RWPE2 (cell line): ENCODE measurements at regions not wholly inside any gene's neighbourhood (a gene's known extent, or its start where the extent isn't known, plus 50 kb on each side); places are given as distances from the start of the nearest gene placed in this dataset.

ENCODE experiments used
- ATAC-seq: fragments of 200-7000 bp; cut with Tn5 transposase; 3 replicates; pipeline ENCODE4 v1.9.1; 2021; ENCODE audit warnings: low read depth
- DNase-seq: peaks from one replicate; pipeline ENCODE4 v3.0.0-alpha.2; 2020; ENCODE audit warnings: low spot score
- H3K27ac ChIP-seq: fragments of 450-650 bp; 2 replicates; pipeline ENCODE4 v1.5.1; 2017; ENCODE audit warnings: mild to moderate bottlenecking; ENCODE audit not compliant: poor library complexity, severe bottlenecking
- H3K27me3 ChIP-seq: fragments of 250-450 bp; sonication (Bioruptor Pico); 2 replicates; pipeline ENCODE4 v1.5.1; 2021; ENCODE audit warnings: mild to moderate bottlenecking, moderate library complexity; ENCODE audit not compliant: insufficient read depth, poor library complexity, severe bottlenecking
- H3K36me3 ChIP-seq: fragments of 250-450 bp; sonication (Bioruptor Pico); 2 replicates; pipeline ENCODE4 v1.5.1; 2020; ENCODE audit warnings: low read depth, mild to moderate bottlenecking, moderate library complexity
- H3K4me1 ChIP-seq: fragments of 250-450 bp; sonication (Bioruptor Pico); 2 replicates; pipeline ENCODE4 v1.5.1; 2021; ENCODE audit warnings: mild to moderate bottlenecking, moderate library complexity; ENCODE audit not compliant: insufficient read depth, poor library complexity, severe bottlenecking
- H3K4me3 ChIP-seq: fragments of 250-450 bp; sonication (Bioruptor Pico); 2 replicates; pipeline ENCODE4 v1.5.1; 2021; ENCODE audit warnings: mild to moderate bottlenecking, moderate library complexity; ENCODE audit not compliant: severe bottlenecking
- H3K9me3 ChIP-seq: fragments of 250-450 bp; sonication (Bioruptor Pico); 2 replicates; pipeline ENCODE4 v1.5.1; 2021; ENCODE audit warnings: mild to moderate bottlenecking, moderate library complexity; ENCODE audit not compliant: severe bottlenecking
- CTCF ChIP-seq: fragments of 450-650 bp; IDR thresholded peaks from one replicate; pipeline ENCODE4 v1.5.1; 2017; ENCODE audit warnings: mild to moderate bottlenecking, moderate library complexity; ENCODE audit not compliant: poor library complexity, severe bottlenecking

- Histone ChIP-seq H3K9me3 (no peaks in the 10 kb centered on the region), H3K4me3 (no peak overlapping the region), H3K36me3 (no peaks in the 10 kb centered on the region), H3K4me1 (no peaks in the 10 kb centered on the region), H3K27me3 (no peaks in the 10 kb centered on the region), H3K27ac (no peak overlapping the region)
- ATAC-seq (no peak), DNase-seq (no peak)
- TF ChIP-seq CTCF: no peak
Observed at GRCh38 chr12:77401064-77401769, 335.8 kb upstream of the E2F7 start.

- H3K9me3 ChIP-seq: no peaks in the 10 kb centered on the region
- no peak overlapping the region for H3K4me3 ChIP-seq
- no peaks in the 10 kb centered on the region for H3K4me1 ChIP-seq
- ATAC-seq (no peak), DNase-seq (no peak)
- H3K36me3 ChIP-seq: no peaks in the 10 kb centered on the region
- H3K27me3 ChIP-seq: peaks cover 2% of the 10 kb centered on the region
- no peak for TF ChIP-seq CTCF
- no peak overlapping the region for H3K27ac ChIP-seq
Observed at GRCh38 chr12:77392467-77393088, 327.2 kb upstream of the E2F7 start.

- peaks cover 4% of the 10 kb centered on the region for H3K27me3 ChIP-seq
- no peak overlapping the region for H3K27ac ChIP-seq
- ATAC-seq (no peak), DNase-seq (no peak)
- no peaks in the 10 kb centered on the region for H3K36me3 ChIP-seq
- TF ChIP-seq CTCF: no peak
- H3K4me3 ChIP-seq: no peak overlapping the region
- H3K9me3 ChIP-seq: no peaks in the 10 kb centered on the region
- H3K4me1 ChIP-seq: no peaks in the 10 kb centered on the region
Observed at GRCh38 chr12:77388445-77389265, 323.3 kb upstream of the E2F7 start.

GRCh38 chr12:77387671-77388070 is 322.3 kb upstream of the E2F7 start:
- DNase-seq (no peak), ATAC-seq (no peak)
- no peak for TF ChIP-seq CTCF
- H3K9me3 ChIP-seq: no peaks in the 10 kb centered on the region
- peaks cover 4% of the 10 kb centered on the region for H3K27me3 ChIP-seq
- no peaks in the 10 kb centered on the region for H3K4me1 ChIP-seq
- H3K36me3 ChIP-seq: no peaks in the 10 kb centered on the region
- H3K27ac ChIP-seq: no peak overlapping the region
- H3K4me3 ChIP-seq: no peak overlapping the region
